HEK293 (cell line): ENCODE measurements at regions not wholly inside any gene's neighbourhood (a gene's known extent, or its start where the extent isn't known, plus 50 kb on each side); places are given as distances from the start of the nearest gene placed in this dataset.

Source experiments
- CTCF ChIA-PET: fragments of 350-600 bp; formaldehyde crosslinking; extraction: SDS; loops from one replicate; lab custom pipeline; 2021; ENCODE audit warnings: antibody characterized with exemption; lab: Yijun Ruan, JAX
- POLR2A ChIA-PET: fragments of 300-600 bp; formaldehyde crosslinking; extraction: SDS; loops from one replicate; lab custom pipeline; 2020; ENCODE audit warnings: antibody characterized with exemption, inconsistent platforms; lab: Yijun Ruan, JAX
- H3K27ac ChIP-seq: fragments of 200-500 bp; sonication (Bioruptor generic); 2 replicates; pipeline ENCODE4 v1.5.1; 2014; ENCODE audit warnings: low read depth, low read length, control low read depth, inconsistent platforms; ENCODE audit errors: extremely low read depth
- H3K36me3 ChIP-seq, 2 experiments: fragments of 200-500 bp in 1 of 2; sonication (Bioruptor generic) in 1 of 2; 1 replicate in 1 of 2; 2 replicates in 1 of 2; pipeline ENCODE4 v1.5.1; 2014 to 2017; ENCODE audit warnings: inconsistent platforms in 2 of 2, low read length in 2 of 2; ENCODE audit not compliant: control insufficient read depth in 2 of 2, insufficient read depth in 1 of 2
- H3K4me1 ChIP-seq: fragments of 200-500 bp; sonication (Bioruptor generic); 2 replicates; pipeline ENCODE4 v1.5.1; 2014; ENCODE audit warnings: mild to moderate bottlenecking, low read length, inconsistent platforms; ENCODE audit not compliant: control insufficient read depth, insufficient read depth
- H3K4me3 ChIP-seq: 2 replicates; pipeline ENCODE4 v1.5.1; 2011; ENCODE audit warnings: low read depth, mild to moderate bottlenecking, control low read depth, low read length, moderate library complexity
- H3K9me3 ChIP-seq: fragments of 200-500 bp; sonication (Bioruptor generic); 2 replicates; pipeline ENCODE4 v1.5.1; 2014; ENCODE audit warnings: low read depth, low read length, inconsistent platforms; ENCODE audit not compliant: control insufficient read depth, insufficient read depth
- ATF2 ChIP-seq: fragments of 450-650 bp; formaldehyde crosslinking; IDR thresholded peaks from 2 replicates; pipeline ENCODE4 v1.5.1; 2016; ENCODE audit warnings: missing biosample characterization, missing genetic modification characterization, low read depth
- HOXA7 ChIP-seq: sonication (generic); formaldehyde crosslinking; IDR thresholded peaks from 2 replicates; pipeline ENCODE4 v1.8.1; 2022; ENCODE audit warnings: missing genetic modification reagents, borderline replicate concordance
- KLF16 ChIP-seq: fragments of 450-650 bp; formaldehyde crosslinking; IDR thresholded peaks from 2 replicates; pipeline ENCODE4 v1.5.1; 2017; ENCODE audit warnings: missing biosample characterization, missing genetic modification characterization
- KLF7 ChIP-seq: fragments of 450-650 bp; formaldehyde crosslinking; IDR thresholded peaks from 2 replicates; pipeline ENCODE4 v1.5.1; 2016; ENCODE audit warnings: missing biosample characterization, missing genetic modification characterization, borderline replicate concordance
- PRDM2 ChIP-seq: fragments of 450-650 bp; formaldehyde crosslinking; IDR thresholded peaks from 2 replicates; pipeline ENCODE4 v1.5.1; 2016; ENCODE audit warnings: missing biosample characterization, missing genetic modification characterization, borderline replicate concordance
- SCRT1 ChIP-seq: fragments of 450-650 bp; formaldehyde crosslinking; IDR thresholded peaks from 2 replicates; pipeline ENCODE4 v1.5.1; 2016; ENCODE audit warnings: missing biosample characterization, missing genetic modification characterization, borderline replicate concordance
- ZFP37 ChIP-seq: fragments of 450-650 bp; formaldehyde crosslinking; IDR thresholded peaks from 2 replicates; pipeline ENCODE4 v1.5.1; 2016; ENCODE audit warnings: missing biosample characterization, missing genetic modification characterization
- ZNF211 ChIP-seq: fragments of 450-650 bp; formaldehyde crosslinking; IDR thresholded peaks from 2 replicates; pipeline ENCODE4 v1.5.1; 2016; ENCODE audit warnings: low read depth, missing biosample characterization, missing genetic modification characterization
- ZNF214 ChIP-seq: fragments of 450-650 bp; formaldehyde crosslinking; IDR thresholded peaks from 2 replicates; pipeline ENCODE4 v1.5.1; 2017; ENCODE audit warnings: missing biosample characterization, mild to moderate bottlenecking, missing genetic modification characterization, borderline replicate concordance
- ZNF24 ChIP-seq: fragments of 450-650 bp; formaldehyde crosslinking; IDR thresholded peaks from 2 replicates; pipeline ENCODE4 v1.5.1; 2016; ENCODE audit warnings: missing biosample characterization, missing genetic modification characterization
- ZNF26 ChIP-seq: fragments of 450-650 bp; formaldehyde crosslinking; IDR thresholded peaks from 2 replicates; pipeline ENCODE4 v1.5.1; 2016; ENCODE audit warnings: missing biosample characterization, missing genetic modification characterization
- ZNF624 ChIP-seq: fragments of 450-650 bp; formaldehyde crosslinking; IDR thresholded peaks from 2 replicates; pipeline ENCODE4 v1.5.1; 2017; ENCODE audit warnings: missing biosample characterization, missing genetic modification characterization
- ZNF654 ChIP-seq: fragments of 450-650 bp; formaldehyde crosslinking; IDR thresholded peaks from 2 replicates; pipeline ENCODE4 v1.5.1; 2016; ENCODE audit warnings: low read depth, missing biosample characterization, missing genetic modification characterization
- ZNF692 ChIP-seq: fragments of 450-650 bp; formaldehyde crosslinking; IDR thresholded peaks from 2 replicates; pipeline ENCODE4 v1.5.1; 2016; ENCODE audit warnings: missing biosample characterization, missing genetic modification characterization
- ZNF747 ChIP-seq: fragments of 450-650 bp; formaldehyde crosslinking; IDR thresholded peaks from 2 replicates; pipeline ENCODE4 v1.5.1; 2016; ENCODE audit warnings: missing biosample characterization, missing genetic modification characterization
- ZNF768 ChIP-seq: fragments of 450-650 bp; formaldehyde crosslinking; IDR thresholded peaks from 2 replicates; pipeline ENCODE4 v1.5.1; 2018; ENCODE audit warnings: missing biosample characterization, mild to moderate bottlenecking, missing genetic modification characterization

- Histone ChIP-seq H3K4me1 (no peaks in the 10 kb centered on the region), H3K9me3 (no peaks in the 10 kb centered on the region), H3K4me3 (no peak overlapping the region), H3K27ac (no peak overlapping the region), H3K36me3 (no peaks in the 10 kb centered on the region)
- ChIA-PET POLR2A (no interaction called here), CTCF (interaction anchor here (0.6 to 1.0 kb wide), 3 partner anchors 18 to 1025 kb away, joined by 3 to 4 read pairs (median 3); no protein-coding TSS in a partner anchor)
- TF ChIP-seq PRDM2 = no peak
- TF ChIP-seq ZNF214 (tag by site-specific recombination) = no peak
- TF ChIP-seq ZFP37 = no peak
- no peak for TF ChIP-seq ZNF211 (tag by site-specific recombination)
- no peak for TF ChIP-seq ZNF624 (tag by site-specific recombination)
- TF ChIP-seq KLF7 (tag by site-specific recombination) = no peak
- TF ChIP-seq ZNF26 (tag by site-specific recombination) = no peak
- TF ChIP-seq ZNF692 (tag by site-specific recombination) = no peak
Measured at GRCh38 chr11:112727341-112727841, 233.8 kb upstream of the NCAM1 start.

- H3K4me1 ChIP-seq = no peaks in the 10 kb centered on the region
- H3K27ac ChIP-seq = no peak overlapping the region
- ChIA-PET POLR2A (no interaction called here), CTCF (interaction anchor here (0.6 to 0.7 kb wide), 2 partner anchors 22 to 1024 kb away, joined by 3 read pairs; no protein-coding TSS in a partner anchor)
- no peaks in the 10 kb centered on the region for H3K9me3 ChIP-seq
- no peaks in the 10 kb centered on the region for H3K36me3 ChIP-seq
- no peak overlapping the region for H3K4me3 ChIP-seq
- no peak for TF ChIP-seq SCRT1 (tag by site-specific recombination)
Measured at GRCh38 chr11:112728288-112728687, 232.9 kb upstream of the NCAM1 start.

- H3K9me3 ChIP-seq = no peaks in the 10 kb centered on the region
- no peak overlapping the region for H3K27ac ChIP-seq
- no peaks in the 10 kb centered on the region for H3K36me3 ChIP-seq
- ChIA-PET CTCF (no interaction called here), POLR2A (no interaction called here)
- H3K4me1 ChIP-seq = no peaks in the 10 kb centered on the region
- H3K4me3 ChIP-seq = no peak overlapping the region
- TF ChIP-seq ZNF747 (tag by site-specific recombination) (no peak), ATF2 (tag by site-specific recombination) (no peak), ZNF654 (no peak), ZNF692 (tag by site-specific recombination) (no peak), HOXA7 (CRISPR knock-in tag) (no peak), ZNF24 (no peak), ZNF768 (no peak), KLF16 (tag by site-specific recombination) (no peak)
Measured at GRCh38 chr11:112728716-112729115, 232.5 kb upstream of the NCAM1 start.
